Tibial artery (tissue), 4 donors: ENCODE measurements at regions not wholly inside any gene's neighbourhood (a gene's known extent, or its start where the extent isn't known, plus 50 kb on each side); places are given as distances from the start of the nearest gene placed in this dataset.
"Not testable (repeated sequence)": the region's sequence is repeated elsewhere in the genome, so short reads cannot be mapped to it uniquely, and the experiment has no call there.

ENCODE experiments used
- DNase-seq, 2 donors: peaks; one replicate each; pipeline ENCODE4 v3.0.0-alpha.2; 2019
- H3K27ac ChIP-seq, 2 donors: fragments of 200-600 bp; sonication (generic) in 1 of 2; 1 replicate in 1 of 2; 2 replicates in 1 of 2; pipeline ENCODE4 v1.5.1; 2018 to 2019; ENCODE audit warnings: mild to moderate bottlenecking in 1 of 2
- H3K27me3 ChIP-seq, 2 donors: fragments of 200-600 bp; sonication (generic) in 1 of 2; one replicate each; pipeline versions ENCODE4 v1.5.1 to v1.6.0; 2016 to 2019
- H3K36me3 ChIP-seq, 3 donors: fragments of 200-600 bp; sonication (generic) in 2 of 3; one replicate each; pipeline ENCODE4 v1.5.1; 2016 to 2019; ENCODE audit warnings: mild to moderate bottlenecking in 2 of 3
- H3K4me1 ChIP-seq, 4 donors: fragments of 200-600 bp; sonication (generic) in 2 of 4; 1 replicate in 3 of 4; 2 replicates in 1 of 4; pipeline ENCODE4 v1.5.1; 2016 to 2019
- H3K4me3 ChIP-seq, 2 donors: fragments of 200-600 bp; sonication (generic) in 1 of 2; 1 replicate in 1 of 2; 2 replicates in 1 of 2; pipeline ENCODE4 v1.5.1; 2018 to 2019; ENCODE audit warnings: mild to moderate bottlenecking in 2 of 2
- H3K9me3 ChIP-seq, 3 donors: fragments of 200-600 bp; sonication (generic) in 1 of 3; one replicate each; pipeline ENCODE4 v1.5.1; 2016 to 2019
- CTCF ChIP-seq, 2 experiments: fragments of 200-600 bp in 1 of 2; fragments of 450-650 bp in 1 of 2; IDR thresholded peaks; one replicate each; pipeline ENCODE4 v1.5.1; 2017 to 2019; ENCODE audit warnings: antibody characterized with exemption in 2 of 2, mild to moderate bottlenecking in 1 of 2, moderate library complexity in 1 of 2
- intact Hi-C: fragments of 100-400 bp; cut with DNase I; formaldehyde crosslinking; loops from one replicate; pipeline ENCODE4 v1.15.0; 2023; ENCODE audit warnings: low total_unique reads

DNA sequence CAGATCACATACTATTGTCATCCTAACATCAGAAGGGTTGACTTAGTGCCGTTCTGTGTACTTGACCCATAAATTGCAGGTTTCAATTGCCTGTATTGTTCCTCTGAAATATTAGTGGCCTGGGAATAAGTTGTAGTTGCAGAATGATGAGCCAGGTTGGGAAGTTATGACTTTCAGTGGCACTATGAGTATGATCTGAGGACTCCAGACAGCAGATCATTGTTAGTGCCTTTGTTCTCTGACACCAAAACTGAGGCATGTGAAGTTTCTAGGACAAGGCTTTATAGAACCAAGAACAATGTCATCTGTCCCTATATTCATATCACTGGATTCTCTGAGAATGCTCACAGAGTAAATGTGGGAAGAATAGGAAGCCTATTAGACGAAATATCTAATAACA is 403.7 kb downstream of the STK39 start:
- Histone ChIP-seq H3K27me3 (no peaks in the 10 kb centered on the region), H3K27ac (no peak overlapping the region), H3K36me3 (no peaks in the 10 kb centered on the region), H3K4me3 (no peak overlapping the region), H3K4me1 (no peaks in the 10 kb centered on the region), H3K9me3 (no peaks in the 10 kb centered on the region)
- TF ChIP-seq CTCF (IDR thresholded peaks at IDR 0.05) = no peak
- DNase-seq = no peak
- intact Hi-C loops = no loop called here

GRCh38 chr2:167843217-167843616 is 404.2 kb downstream of the STK39 start:
- H3K36me3 ChIP-seq = no peaks in the 10 kb centered on the region
- DNase-seq = no peak
- H3K4me3 ChIP-seq = no peak overlapping the region
- no peak overlapping the region for H3K27ac ChIP-seq
- H3K27me3 ChIP-seq = no peaks in the 10 kb centered on the region
- intact Hi-C loops = no loop called here
- TF ChIP-seq CTCF (IDR thresholded peaks at IDR 0.05) = no peak
- H3K9me3 ChIP-seq = no peaks in the 10 kb centered on the region
- no peaks in the 10 kb centered on the region for H3K4me1 ChIP-seq

GRCh38 chr2:167842047-167842446 is 405.3 kb downstream of the STK39 start:
- Histone ChIP-seq H3K36me3 (no peaks in the 10 kb centered on the region), H3K4me3 (no peak overlapping the region), H3K27me3 (no peaks in the 10 kb centered on the region), H3K9me3 (no peaks in the 10 kb centered on the region), H3K4me1 (no peaks in the 10 kb centered on the region), H3K27ac (no peak overlapping the region)
- TF ChIP-seq CTCF (IDR thresholded peaks at IDR 0.05) = no peak
- intact Hi-C loops = no loop called here
- no peak for DNase-seq

GRCh38 chr2:167835290-167835689 is 412.1 kb downstream of the STK39 start:
- H3K27me3 ChIP-seq, H3K9me3 ChIP-seq, H3K4me1 ChIP-seq, H3K4me3 ChIP-seq, H3K27ac ChIP-seq, H3K36me3 ChIP-seq, DNase-seq, intact Hi-C loops: not testable (repeated sequence)

- TF ChIP-seq CTCF (IDR thresholded peaks at IDR 0.05) = no peak
- H3K4me1 ChIP-seq = no peaks in the 10 kb centered on the region
- H3K36me3 ChIP-seq = no peaks in the 10 kb centered on the region
- no peaks in the 10 kb centered on the region for H3K9me3 ChIP-seq
- DNase-seq = no peak
- H3K27me3 ChIP-seq = no peaks in the 10 kb centered on the region
- intact Hi-C loops = no loop called here
- H3K27ac ChIP-seq = no peak overlapping the region
- no peak overlapping the region for H3K4me3 ChIP-seq
Measured at GRCh38 chr2:167834707-167835106, 412.7 kb downstream of the STK39 start.

GRCh38 chr2:167833294-167833693 is 414.1 kb downstream of the STK39 start:
- DNase-seq = no peak
- Histone ChIP-seq H3K4me3 (no peak overlapping the region), H3K27me3 (no peaks in the 10 kb centered on the region), H3K36me3 (no peaks in the 10 kb centered on the region), H3K4me1 (no peaks in the 10 kb centered on the region), H3K27ac (no peak overlapping the region), H3K9me3 (no peaks in the 10 kb centered on the region)
- no peak for TF ChIP-seq CTCF (IDR thresholded peaks at IDR 0.05)
- intact Hi-C loops = no loop called here
